RWPE1 (cell line): ENCODE measurements at regions not wholly inside any gene's neighbourhood (a gene's known extent, or its start where the extent isn't known, plus 50 kb on each side); places are given as distances from the start of the nearest gene placed in this dataset.

Source experiments
- CTCF ChIA-PET: fragments of 350-600 bp; sonication (Branson Sonifier 250); formaldehyde crosslinking; extraction: SDS; loops from one replicate; lab custom pipeline; 2021; lab: Yijun Ruan, JAX
- POLR2A ChIA-PET: fragments of 400-600 bp; formaldehyde crosslinking; extraction: SDS; loops from one replicate; lab custom pipeline; 2020; ENCODE audit warnings: antibody characterized with exemption; ENCODE audit not compliant: low non-redundant PET; lab: Yijun Ruan, JAX
- DNase-seq: peaks from one replicate; pipeline ENCODE4 v3.0.0; 2012; ENCODE audit warnings: low spot score
- H3K27ac ChIP-seq: fragments of 450-650 bp; 2 replicates; pipeline ENCODE4 v1.5.1; 2017
- TF ChIP-seq, protein P1 (sequence below): fragments of 450-650 bp; conservative IDR thresholded peaks from 2 replicates; pipeline ENCODE4 v1.5.1; 2017; ENCODE audit warnings: low read depth, mild to moderate bottlenecking

DNA sequence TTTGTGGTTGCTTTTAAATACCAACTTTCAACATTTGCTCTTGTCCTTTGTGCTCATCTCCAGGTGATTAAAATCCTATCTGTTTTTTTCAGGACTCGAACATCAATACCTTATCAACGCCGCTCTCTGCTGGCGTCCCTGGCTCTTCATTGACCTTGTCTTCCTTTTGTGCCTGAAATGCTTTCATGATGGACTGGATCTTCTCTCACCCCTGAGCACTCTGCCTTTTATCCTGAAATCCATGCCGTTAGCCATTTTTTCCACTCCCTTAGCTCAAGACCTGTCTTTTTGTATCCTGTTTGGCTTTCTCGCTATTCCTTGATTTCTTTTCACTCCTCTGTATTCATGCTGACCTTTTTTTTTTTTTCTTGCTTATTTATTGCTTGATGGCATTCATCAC, 549.5 kb upstream of the CPEB2 start:
- POLR2A ChIA-PET, result no interaction called here
- DNase-seq, result no peak
- TF ChIP-seq, protein P1, sequence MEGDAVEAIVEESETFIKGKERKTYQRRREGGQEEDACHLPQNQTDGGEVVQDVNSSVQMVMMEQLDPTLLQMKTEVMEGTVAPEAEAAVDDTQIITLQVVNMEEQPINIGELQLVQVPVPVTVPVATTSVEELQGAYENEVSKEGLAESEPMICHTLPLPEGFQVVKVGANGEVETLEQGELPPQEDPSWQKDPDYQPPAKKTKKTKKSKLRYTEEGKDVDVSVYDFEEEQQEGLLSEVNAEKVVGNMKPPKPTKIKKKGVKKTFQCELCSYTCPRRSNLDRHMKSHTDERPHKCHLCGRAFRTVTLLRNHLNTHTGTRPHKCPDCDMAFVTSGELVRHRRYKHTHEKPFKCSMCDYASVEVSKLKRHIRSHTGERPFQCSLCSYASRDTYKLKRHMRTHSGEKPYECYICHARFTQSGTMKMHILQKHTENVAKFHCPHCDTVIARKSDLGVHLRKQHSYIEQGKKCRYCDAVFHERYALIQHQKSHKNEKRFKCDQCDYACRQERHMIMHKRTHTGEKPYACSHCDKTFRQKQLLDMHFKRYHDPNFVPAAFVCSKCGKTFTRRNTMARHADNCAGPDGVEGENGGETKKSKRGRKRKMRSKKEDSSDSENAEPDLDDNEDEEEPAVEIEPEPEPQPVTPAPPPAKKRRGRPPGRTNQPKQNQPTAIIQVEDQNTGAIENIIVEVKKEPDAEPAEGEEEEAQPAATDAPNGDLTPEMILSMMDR, result no peak
- CTCF ChIA-PET, result no interaction called here
- no peak overlapping the region for H3K27ac ChIP-seq

DNA sequence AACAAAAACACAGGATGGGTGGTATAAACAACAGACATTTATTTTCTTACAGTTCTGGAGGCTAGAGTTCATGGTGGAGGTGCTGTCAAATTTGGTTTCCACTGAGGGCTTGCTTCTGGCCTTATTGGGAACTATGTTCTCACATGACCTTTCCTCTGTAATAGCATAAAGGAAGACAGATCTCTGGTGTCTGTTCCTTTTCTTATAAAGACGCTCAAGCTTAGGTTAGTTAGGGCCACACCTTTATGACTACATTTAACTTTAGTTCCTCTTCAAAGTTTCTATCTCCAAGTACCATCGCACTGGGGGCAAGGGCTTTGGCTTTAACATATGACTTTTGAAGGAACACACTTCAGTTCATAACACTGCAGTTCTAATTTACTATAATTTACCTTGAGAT, 543.8 kb upstream of the CPEB2 start:
- ChIA-PET POLR2A (no interaction called here), CTCF (no interaction called here)
- no peak overlapping the region for H3K27ac ChIP-seq
- TF ChIP-seq, protein P1, result no peak
- DNase-seq, result no peak

DNA sequence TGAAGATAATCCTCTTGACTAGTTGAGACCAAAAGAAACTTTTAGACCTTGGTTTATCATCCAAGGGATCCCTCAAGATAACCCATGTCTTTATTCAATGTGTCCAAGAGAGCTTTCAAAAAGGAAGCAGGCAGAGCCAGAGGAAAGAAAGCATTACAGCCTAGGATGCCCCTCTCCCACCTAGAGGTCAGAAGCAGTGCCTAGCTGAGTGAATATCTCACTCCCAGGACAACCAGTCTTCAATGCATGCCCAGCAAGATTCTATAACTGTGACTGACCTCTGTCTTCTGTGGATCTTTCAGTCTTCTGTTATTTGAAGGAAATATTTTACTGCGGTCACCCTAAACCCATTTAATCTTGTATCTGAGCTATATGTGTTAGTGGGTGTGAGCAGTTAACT, 537.2 kb upstream of the CPEB2 start:
- ChIA-PET POLR2A (no interaction called here), CTCF (no interaction called here)
- TF ChIP-seq, protein P1, result no peak
- H3K27ac ChIP-seq, result no peak overlapping the region
- no peak for DNase-seq

DNA sequence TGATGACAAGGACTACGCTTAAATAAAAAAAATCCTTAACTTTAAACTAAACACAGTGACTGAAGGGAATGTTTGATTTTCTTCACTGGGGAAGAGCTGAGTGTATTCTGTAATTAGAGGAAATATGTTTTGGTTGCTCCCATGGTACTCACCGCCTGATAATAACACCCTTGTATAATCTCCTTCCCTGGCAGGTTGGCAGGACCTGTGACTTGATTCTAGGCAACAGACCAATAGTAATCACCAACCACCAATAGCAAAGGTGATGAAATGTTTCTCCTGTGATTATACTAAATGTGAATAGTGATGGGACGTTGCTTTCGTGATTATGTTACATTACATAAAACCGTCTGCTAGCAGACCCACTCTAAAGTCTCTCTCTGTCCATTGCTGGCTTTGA, 536.8 kb upstream of the CPEB2 start:
- H3K27ac ChIP-seq, result no peak overlapping the region
- TF ChIP-seq, protein P1, result no peak
- CTCF ChIA-PET, result no interaction called here
- POLR2A ChIA-PET, result no interaction called here
- DNase-seq, result no peak

DNA sequence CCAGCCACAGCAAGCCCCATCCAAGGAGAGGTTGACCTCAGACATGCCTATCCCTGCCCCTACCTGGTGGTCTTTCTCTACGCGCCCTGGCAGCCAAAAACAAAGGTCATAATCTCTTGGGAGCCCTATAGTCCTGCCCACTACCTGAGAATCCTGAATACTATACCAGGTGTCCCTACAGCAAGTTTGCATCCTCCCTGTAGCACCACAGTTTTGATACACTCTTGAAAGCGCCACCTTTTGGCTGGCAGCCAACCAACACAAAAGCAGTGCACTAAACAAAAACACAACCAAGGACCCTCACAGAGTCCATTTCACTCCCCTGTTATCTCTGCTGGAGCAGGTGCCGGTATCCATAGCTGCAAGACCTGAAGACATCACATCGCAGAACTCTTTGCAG, 523.8 kb upstream of the CPEB2 start:
- TF ChIP-seq, protein P1, result no peak
- no peak for DNase-seq
- H3K27ac ChIP-seq, result no peak overlapping the region
- ChIA-PET CTCF (no interaction called here), POLR2A (no interaction called here)

DNA sequence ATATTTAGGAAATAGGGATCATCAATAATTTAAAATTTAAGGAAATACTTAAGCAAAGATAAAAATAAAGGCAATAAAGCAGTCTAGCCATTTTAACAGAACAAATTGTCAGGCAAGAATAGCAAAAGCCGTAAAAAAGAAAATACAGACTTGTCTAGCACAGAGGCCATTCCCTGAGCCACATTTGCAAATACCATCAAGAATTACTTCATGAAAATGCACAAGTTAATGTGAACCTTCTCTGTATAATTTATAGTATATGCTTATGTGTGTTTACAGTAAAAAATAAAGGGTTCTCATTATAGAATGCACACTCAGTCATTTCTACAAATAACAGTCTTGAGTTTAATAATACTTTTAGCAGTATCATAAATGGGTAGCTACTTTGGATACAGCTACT, 505.9 kb upstream of the CPEB2 start:
- no peak overlapping the region for H3K27ac ChIP-seq
- no peak for DNase-seq
- ChIA-PET CTCF (no interaction called here), POLR2A (no interaction called here)
- TF ChIP-seq, protein P1, result no peak

DNA sequence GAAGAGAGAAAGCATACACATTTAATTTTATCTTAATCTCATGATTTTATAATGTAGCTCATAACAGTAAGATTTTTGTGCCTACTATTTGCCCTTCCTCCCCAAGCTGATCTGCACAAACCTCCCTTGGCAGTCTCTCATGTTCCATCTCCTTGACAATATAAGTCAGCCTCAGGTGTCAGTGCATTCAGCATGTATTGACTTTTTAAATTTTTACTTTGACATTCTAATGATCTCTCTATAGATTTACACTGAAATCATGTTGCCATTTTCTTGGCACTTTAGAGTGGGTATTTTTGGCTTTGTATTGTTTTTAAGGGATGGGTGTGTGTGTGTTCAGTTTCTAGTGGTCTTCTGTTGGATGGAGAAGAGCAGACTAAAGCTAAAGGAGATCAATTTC, 505.3 kb upstream of the CPEB2 start:
- ChIA-PET POLR2A (no interaction called here), CTCF (no interaction called here)
- TF ChIP-seq, protein P1, result no peak
- no peak for DNase-seq
- no peak overlapping the region for H3K27ac ChIP-seq
